ENCODE measurements at regions not wholly inside any gene's neighbourhood (a gene's known extent, or its start where the extent isn't known, plus 50 kb on each side); places are given as distances from the start of the nearest gene placed in this dataset.
"Not testable (repeated sequence)": the region's sequence is repeated elsewhere in the genome, so short reads cannot be mapped to it uniquely, and the experiment has no call there.

DNA sequence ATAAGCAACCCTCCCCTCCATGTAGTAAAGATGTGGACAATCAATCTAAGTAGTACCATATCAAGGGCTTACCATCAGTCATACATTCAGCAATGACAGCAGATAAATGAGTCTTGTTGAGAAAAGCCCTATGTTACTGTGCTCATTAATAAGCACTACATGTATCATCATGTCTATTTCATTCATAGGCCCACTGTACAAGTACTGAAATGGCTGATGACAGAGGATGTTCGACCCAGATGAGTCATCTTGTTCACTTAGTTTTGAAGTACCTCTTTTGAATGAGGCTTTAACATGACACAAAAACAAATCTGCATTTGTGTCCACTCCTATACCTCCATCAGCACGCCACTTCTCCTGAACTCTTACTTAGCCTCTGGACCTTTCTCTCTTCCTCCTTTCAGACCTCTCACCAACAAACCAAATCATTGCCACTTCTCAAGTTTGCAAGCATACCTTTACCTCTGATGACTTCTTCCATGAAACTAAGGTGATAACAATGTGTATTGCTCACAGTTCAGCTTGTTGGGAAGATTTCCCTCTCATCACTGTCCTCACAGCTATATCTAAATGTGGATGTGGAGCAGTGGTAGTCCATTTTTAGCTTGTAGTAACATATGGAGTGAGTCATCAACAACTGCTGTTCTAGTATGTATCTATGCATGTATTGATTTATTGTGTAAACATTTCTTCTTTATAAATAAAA is 921.0 kb upstream of the SLC39A10 start:
- DNase-seq, result peak; percentile 1

DNA sequence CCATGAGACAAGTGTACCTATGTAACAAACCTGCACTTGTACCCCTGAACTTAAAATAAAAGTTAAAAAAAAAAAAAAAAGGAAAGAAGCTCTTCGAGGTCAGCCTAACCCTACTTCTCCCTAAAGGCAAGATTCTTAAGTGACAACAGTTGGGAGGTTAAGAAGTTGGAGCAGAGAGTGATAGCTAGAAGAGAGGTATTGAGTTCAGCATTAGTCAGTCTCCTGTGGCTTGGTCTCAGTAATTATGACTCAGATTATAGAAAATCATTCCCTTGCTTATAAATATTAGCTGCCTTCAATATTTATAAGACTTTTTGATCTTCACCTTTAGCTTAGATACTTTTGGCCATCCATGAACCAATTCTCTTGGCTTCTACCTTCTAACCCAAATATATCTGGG is 926.8 kb upstream of the SLC39A10 start:
- no peak for DNase-seq

DNA sequence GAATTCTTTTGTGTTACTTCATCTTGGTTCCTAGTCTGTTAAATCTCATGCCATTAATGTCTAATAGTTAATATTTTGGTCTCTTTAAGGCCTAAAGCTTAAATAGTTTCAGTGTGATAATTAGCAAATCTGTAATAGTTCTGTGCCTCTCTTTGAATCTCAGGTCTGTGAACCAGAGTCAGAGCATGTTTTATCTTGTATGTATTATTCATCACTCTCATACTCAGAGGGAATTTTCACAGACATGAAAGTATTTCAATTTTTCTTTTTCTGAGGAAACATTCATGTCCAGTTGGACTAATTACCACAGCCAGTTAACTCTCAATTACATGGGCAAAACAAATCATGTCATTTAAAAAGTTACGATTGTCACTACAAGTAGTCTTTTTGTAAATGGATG is 931.9 kb upstream of the SLC39A10 start:
- no peak for DNase-seq

DNA sequence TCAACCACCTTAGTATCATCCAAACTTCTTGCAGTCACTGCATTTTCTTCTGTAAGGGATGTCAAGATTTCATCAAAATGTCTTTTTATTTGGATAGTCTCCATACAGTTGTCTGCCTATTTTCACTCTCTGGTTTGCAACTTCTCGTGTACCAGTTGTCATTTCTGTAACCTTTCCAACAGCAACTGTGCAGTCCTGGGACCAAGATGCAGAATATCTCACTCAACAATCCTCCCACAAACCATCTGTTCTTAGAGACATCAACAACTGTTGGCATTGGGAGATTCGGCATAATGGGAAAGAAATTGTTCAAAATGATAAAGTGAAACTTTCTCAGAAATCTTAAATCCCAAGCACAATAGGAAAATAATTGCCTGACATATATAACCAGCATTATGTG is 933.6 kb upstream of the SLC39A10 start:
- no peak for DNase-seq

DNA sequence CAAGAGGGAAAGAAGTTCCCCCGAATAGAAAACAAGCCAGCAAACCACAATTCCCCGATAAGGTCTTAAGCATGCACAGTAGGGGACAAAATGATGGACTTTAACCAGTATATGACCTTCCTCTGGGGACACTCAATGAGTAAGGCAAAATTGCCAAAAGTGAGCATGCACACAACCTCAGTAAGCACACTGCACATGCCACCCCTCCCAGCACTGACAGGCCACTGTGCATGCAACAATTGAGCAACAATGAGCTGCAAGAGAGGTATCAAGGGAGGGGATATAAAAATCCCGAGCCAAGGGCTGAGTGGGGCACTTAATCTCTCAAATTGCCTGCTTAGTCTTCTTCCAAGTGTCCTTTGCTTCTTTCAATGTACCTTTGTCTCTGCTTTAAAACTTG is 935.8 kb upstream of the SLC39A10 start:
- DNase-seq, result no peak

DNA sequence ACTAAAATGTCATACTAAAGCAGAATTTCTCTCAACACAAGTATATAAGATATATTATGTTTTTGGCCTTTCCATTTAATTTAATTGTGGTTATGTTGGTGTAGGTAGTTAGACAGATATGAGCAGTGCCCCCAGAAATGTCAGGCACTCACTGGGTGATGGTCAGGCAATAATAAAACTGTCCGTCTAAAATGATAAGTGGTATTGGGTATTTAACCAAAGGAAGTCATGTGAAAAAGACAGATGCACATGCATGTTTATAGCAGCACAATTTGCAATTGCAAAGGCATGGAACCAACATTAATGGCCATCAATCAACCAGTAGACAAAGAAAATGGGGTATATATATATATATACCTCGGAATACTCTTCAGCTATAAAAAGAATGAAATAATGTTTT is 936.6 kb upstream of the SLC39A10 start:
- no peak for DNase-seq

DNA sequence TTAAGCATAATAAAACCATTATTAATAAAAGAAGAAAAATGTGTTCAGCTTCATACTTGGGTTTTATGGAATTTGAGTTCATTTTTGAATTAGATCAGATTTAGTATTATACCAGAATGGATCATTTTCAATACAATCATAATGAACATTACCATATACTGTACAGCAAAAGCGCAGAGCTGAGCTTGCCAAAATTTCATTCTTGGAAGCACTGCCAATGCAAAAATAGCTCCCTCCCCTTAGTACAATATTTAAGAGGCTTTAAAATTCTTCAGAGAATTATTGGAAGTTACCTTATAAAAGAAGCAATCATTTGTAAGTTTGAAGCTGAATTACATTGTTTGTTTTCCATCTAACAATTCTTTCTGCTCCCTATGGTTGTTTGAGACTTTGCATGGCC is 938.1 kb upstream of the SLC39A10 start:
- no peak for DNase-seq

DNA sequence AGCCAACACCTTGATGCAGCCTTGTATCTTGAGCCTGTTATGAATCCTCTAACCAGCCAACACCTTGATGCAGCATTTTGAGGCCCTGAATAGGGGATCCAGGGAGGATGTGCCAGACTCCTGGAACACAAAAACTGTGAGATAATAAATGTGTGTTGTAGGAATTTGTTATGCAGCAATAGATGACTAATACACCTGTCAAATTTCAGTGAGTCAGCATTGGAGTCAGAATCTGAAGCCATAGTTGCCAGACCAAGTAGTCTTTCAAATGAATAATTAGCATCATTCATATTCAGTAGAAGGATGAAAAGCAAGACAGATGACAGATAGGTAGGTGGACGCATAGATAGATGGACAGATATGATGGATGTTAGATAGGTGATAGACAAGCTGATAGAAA is 942.5 kb upstream of the SLC39A10 start:
- DNase-seq, result no peak

DNA sequence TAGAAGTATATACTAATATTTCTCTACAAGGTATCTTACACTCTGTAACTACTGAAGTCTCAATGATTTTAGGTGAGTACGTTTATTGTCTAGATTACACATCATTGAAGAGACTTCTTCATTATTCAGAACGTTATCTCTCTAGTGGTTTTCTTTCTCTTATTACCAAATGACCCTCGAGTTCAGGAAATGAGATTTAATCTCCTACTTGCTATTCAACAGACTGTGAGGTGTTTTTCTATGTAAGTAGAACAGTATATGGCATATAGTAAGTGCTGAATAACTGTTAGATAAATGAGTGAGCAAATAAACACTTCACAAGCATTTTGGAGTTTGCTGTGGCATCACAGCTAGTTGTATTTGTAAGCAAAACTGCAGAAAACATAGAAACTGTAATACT is 947.2 kb upstream of the SLC39A10 start:
- no peak for DNase-seq

DNA sequence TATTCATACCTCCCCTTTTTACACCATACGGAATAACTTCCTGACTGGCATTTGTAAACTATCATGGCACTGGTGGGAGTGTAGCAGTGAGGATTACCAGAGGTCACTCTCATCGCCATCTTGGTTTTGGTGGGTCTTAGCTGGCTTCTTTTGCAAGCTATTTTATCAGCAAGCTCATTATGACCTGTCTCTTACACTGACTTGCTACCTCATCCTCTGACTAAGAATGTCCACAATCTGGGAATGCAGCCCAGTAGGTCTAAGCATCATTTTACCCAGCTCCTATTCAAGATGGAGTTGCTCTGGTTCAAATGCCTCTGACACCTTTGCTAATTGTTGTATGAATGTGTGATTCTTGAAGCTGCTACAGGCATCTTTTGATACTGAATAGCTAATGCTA is 950.8 kb upstream of the SLC39A10 start:
- DNase-seq, result no peak

DNA sequence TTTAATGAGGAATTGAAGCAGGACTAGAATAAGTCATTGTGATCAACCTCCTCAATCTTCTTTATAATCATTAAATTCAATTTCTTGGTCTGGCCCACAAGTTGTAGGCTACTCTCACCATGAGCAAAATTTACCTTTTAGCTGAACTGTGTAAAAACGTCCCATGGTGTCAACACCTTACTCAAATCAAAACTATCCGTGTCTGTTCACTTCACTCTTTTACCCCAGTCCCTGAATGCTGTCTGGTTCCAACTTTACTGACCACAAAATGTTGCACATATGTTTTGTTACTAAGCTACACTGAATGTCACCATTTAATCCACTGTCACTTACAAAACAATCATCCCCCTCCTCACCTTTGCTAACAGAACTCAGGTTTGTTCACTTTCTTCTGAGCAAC is 951.6 kb upstream of the SLC39A10 start:
- DNase-seq, result no peak

DNA sequence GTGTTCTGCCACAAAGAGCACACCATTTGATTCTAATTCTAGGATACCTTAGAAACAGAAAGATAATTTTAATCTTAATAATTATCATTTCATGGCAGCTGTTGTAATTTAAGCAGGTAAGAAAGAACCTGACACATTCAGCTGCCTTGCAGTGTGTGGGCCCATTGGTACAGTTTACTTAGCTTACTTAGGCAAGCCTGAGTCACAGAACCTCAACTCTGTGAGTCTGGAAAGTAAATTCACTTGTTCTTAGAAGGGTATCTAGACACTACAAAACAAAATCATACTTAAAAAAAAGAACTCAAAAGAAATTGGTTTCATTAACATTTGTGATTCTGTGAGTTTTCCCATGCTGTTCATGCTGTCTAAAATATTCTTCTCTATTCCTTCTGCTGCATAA is 956.3 kb upstream of the SLC39A10 start:
- no peak for DNase-seq

DNA sequence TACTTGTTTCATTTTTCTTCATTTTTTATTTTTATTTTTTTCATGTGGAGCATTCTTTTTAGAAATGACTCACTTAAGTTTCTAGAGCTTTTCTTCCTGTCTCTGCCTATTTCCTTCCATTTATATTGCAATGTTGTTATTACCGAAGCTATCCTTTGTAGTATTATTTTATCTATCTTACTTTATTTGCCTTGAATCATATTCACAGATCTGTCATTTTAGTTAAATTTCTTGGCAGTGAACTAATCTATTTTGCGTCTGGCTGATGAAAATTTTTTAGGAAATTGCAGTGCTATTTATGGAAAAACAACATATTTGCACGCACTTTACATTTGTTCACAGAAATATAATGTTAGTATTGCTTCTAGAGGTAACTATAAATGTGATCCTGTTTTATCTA is 956.9 kb upstream of the SLC39A10 start:
- DNase-seq, result no peak

DNA sequence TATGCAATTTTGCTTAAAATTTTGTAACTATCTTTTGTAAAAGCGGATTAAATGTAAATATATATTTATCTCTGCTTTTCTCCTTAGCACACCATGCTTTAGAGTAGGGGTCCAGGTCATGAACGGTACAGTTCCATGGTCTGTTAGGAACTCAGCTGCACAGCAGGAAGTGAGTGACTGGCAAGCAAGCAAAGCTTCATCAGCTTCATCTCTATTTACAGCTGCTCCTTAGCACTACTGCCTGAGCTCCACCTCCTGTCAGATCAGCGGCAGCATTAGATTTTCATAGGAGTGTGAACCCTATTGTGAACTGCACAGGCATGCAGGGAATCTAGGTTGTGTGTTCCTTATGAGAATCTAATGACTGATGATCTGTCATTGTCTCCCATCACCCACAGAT is 959.0 kb upstream of the SLC39A10 start:
- no peak for DNase-seq

DNA sequence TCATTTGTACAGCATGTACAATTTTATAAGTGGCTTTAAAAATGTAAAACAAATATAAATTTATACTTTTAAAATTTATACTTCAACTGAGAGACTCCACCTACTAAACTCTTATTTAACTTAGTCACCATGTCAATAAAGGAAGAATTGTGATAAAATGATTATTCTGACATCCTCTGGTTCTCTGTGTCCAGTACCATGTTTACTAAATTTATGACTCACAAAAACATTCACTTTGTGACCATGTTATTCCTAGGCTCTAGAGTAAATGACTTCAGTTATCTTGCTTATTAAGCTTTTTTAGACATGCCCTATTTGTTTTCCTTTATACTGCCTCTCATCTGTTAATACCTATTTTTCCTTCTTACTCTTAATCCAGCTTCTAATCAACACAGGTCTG is 959.6 kb upstream of the SLC39A10 start:
- DNase-seq, result no peak

DNA sequence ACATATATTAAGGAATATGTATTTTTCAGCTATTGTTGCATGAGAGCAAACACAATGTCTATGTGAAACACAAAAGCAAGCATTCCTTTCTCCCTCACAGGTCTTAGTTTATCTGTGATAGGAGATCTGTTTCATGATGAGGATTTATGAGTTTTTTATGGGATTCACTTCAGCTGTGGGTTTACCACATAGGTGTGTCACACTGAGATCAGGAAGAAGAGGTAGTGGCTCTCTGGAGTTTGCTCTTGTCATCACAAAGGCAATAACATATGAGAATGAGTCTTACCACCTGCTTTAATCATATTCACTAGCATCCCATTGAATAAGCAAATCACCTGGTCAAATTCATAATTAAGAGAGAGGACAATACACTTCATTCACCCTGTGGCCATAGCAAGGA is 960.3 kb upstream of the SLC39A10 start:
- DNase-seq, result no peak

DNA sequence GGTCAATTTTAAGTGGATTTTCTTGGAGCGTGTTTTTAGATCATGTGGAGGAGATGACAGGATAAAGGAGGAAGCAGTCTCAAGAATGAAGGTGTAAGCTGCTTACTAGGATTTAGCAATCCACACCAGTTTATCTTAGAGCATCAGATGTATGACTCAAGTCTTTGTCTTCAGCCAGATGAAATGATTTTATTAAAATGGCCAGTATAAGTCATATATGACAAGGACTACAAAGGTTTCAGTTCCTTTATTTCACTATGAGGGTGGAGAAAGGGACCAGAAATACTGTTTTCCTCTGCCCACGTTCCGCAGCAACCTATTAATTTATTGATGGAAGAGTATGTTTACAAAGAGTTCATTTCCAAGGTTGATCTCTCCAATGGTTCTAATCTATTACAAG is 970.5 kb upstream of the SLC39A10 start:
- DNase-seq, result no peak

DNA sequence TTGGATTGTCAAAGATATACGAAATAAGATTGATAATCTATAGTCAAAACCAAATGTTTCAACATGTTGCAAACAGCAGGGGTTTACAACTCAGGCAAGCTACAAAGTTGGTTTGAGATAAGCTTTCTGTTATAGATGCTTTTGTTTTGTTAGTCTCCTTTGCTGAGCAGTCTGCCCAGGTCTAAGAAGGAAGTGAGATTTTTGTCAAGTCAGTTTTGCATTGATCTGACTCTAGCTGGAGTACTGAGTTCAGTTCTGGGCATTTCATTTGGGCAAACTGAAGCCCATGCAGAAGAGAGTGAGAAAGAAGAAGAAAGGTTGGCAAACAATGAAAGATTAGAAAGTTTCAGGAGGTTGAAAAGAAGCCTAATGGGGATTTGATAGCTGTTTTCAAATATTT is 983.0 kb upstream of the SLC39A10 start:
- DNase-seq, result no peak

DNA sequence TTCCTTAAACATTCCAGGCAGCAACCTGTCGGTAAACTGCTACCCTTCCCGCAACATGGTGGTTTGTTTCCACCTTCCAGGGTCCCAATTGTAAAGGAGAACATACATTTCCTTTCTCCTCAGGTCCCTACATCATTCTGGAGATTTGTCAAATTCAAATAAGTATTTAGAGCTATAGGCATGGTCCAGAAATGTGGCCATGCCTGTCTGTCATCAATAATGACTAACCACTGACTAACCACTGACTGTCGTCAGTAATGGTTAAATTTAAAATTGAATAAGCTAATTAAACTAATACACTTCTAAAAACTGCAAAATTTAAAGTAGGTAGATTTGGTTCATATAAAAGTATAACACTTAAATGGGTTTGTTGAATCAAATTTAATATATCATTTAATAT is 984.0 kb upstream of the SLC39A10 start:
- DNase-seq, result no peak

DNA sequence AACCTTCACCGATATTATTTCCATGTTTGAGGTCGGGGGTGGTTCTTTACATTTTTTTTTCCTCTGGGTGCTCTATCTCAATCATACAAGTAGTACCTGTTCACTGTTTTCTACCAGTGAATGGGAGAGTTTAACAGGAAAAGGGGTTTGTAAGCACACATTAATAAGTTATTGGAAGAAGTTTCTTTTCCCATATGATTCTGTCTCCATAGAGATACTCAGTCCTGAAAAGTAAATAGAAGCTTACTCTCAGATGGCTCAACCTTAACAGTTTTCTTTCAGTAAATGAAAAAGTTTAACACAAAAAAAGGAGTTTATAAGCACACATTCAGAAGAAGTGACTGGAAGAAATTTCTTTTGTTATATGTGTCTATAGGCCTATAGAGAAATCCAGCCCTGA is 995.6 kb upstream of the SLC39A10 start:
- no peak for DNase-seq

DNA sequence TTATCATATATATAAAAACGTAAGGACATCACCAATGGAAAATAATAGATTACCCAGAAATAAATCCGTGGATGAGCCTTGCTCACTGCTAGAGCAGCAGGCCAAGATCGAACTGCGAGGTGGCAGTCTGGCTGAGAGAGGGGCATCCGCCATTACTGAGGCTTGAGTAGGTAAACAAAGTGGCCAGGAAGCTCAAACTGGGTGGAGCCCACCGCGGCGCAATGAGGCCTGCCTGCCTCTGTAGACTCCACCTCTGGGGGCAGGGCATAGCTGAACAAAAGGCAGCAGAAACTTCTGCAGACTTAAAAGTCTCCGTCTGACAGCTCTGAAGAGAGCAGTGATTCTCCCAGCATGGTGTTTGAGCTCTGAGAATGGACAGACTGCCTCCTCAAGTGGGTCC is 1018.0 kb upstream of the SLC39A10 start:
- not testable (repeated sequence) for DNase-seq

DNA sequence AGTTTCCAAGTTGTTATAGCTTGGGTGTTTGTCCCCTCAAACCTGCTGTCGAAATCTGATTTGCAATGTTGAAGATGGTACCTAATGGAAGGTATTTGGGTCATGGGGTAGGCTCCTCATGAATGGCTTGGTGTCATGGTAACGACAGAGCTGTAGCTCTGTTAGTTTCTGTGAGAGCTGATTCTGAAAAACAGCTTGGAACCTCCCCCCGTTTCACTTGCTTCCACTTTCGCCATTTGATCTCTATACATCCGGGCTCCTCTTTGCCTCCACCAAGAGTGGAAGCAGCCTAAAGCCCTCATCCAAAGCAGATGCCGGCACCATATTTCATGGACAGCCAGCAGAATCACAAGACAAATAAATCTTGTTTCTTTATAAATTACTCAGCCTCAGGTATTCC is 1035.1 kb upstream of the SLC39A10 start:
- no peak for DNase-seq

DNA sequence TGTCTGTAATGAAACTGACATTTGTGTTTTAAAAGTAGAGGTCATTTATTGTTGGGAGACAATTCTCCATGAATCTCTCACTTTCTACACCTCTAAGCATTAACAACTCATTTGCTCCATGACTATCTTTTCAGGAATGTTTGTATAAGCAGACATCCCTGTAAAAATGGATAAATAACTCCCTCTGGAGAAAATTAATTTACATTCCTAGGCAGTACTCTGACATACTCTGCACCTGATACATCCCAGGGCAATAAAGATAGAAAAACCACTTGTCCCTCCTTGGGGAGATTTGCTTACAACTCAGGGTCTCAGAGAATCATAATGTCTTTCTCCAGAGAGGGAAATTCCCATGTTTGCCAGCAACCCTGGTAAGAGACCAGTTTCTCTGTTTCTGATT is 1037.7 kb upstream of the SLC39A10 start:
- no peak for DNase-seq

DNA sequence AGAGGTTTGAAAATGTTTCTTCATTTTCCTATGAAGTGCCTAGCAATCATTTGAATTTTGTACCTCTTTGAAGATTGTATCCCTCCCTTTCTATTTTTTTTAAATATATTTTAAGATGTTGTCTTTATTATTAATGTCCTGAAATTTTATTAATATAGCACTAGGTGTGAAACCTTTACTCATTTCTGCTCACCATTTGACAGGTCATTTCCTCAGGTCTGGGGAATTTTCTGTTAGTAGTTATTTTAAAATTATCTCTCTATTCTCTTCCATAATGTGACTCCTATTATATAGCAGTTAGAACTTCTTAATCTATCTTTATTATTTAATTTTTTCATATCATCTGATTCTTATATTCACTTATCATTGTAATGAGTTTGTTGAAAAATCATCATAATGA is 1038.6 kb upstream of the SLC39A10 start:
- DNase-seq, result no peak

DNA sequence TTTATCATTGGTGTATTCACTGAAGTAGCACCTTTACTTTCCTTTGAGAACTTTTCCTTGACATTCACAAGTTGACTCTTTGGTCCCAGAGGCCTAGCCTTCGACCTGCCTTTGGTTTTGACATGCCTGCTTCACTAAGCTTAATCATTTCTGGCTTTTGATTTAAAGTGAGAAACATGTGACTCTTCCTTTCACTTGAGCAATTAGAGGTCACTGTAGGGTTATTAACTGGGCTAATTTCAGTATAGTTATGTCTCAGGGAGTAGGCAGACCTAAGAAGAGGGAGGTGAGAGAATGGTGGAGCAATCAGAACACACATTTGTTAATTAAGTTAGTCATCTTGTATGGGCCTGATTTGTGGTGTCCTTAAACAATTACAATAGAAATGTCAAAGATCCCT is 1040.7 kb upstream of the SLC39A10 start:
- DNase-seq, result no peak

DNA sequence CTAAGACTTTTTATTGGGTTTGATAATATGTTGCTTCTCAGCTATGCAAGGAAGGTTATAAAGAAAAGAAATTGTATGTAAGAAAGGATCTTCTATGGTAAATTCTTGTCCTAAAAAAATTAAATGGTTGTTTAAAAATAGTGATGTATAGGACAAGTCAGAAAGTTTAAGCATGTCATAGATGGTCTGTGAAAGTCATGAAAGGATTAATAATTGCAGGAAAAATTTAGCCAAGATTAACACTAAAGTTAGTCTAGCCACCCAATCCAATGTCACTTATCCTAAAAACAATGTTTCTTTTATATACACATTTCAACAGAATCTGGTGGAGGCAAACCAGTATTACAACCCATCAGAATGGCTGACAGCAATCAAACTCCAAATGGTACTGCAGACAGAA is 1046.7 kb upstream of the SLC39A10 start:
- DNase-seq, result no peak

All from activated CD4-positive, alpha-beta T cell treated with anti-CD3 and anti-CD28 coated beads, Interleukin-2, Interleukin-6, amounts not matched to agents 100 ng/mL and 50 ng/mL, durations not matched to agents 16 hours and 8 hours (primary cell).